M059J (cell line): ENCODE measurements at regions not wholly inside any gene's neighbourhood (a gene's known extent, or its start where the extent isn't known, plus 50 kb on each side); places are given as distances from the start of the nearest gene placed in this dataset.
"Not testable (repeated sequence)": the region's sequence is repeated elsewhere in the genome, so short reads cannot be mapped to it uniquely, and the experiment has no call there.

Experiments
- DNase-seq: peaks from one replicate; pipeline ENCODE4 v3.0.0-alpha.2; 2012; ENCODE audit warnings: low read depth

- peak; percentile 22 for DNase-seq
Observed at GRCh38 chr12:8282181-8282580, 54.8 kb upstream of the FAM90A1 start.

GRCh38 chr12:8285681-8286080 is 58.3 kb upstream of the FAM90A1 start:
- not testable (repeated sequence) for DNase-seq

- not testable (repeated sequence) for DNase-seq
Observed at GRCh38 chr12:8291764-8292163, 64.3 kb upstream of the FAM90A1 start.

GRCh38 chr12:8294662-8295061 is 67.2 kb upstream of the FAM90A1 start:
- not testable (repeated sequence) for DNase-seq

- DNase-seq, result not testable (repeated sequence)
Observed at GRCh38 chr12:8308611-8309010, 81.2 kb upstream of the FAM90A1 start.

- not testable (repeated sequence) for DNase-seq
Observed at GRCh38 chr12:8315997-8316396, 88.6 kb upstream of the FAM90A1 start.

GRCh38 chr12:8317675-8318074 is 90.3 kb upstream of the FAM90A1 start:
- DNase-seq, result not testable (repeated sequence)

- not testable (repeated sequence) for DNase-seq
Observed at GRCh38 chr12:8320251-8320730, 92.9 kb upstream of the FAM90A1 start.

GRCh38 chr12:8320791-8321370 is 93.5 kb upstream of the FAM90A1 start:
- DNase-seq, result not testable (repeated sequence)

GRCh38 chr12:8325145-8325839 is 97.9 kb upstream of the FAM90A1 start:
- not testable (repeated sequence) for DNase-seq

- DNase-seq, result not testable (repeated sequence)
Observed at GRCh38 chr12:8328835-8329234, 101.4 kb upstream of the FAM90A1 start.

GRCh38 chr12:8332373-8332772 is 105.0 kb upstream of the FAM90A1 start:
- not testable (repeated sequence) for DNase-seq

- DNase-seq, result not testable (repeated sequence)
Observed at GRCh38 chr12:8351073-8351472, 104.7 kb upstream of the CLEC6A start.

- DNase-seq, result not testable (repeated sequence)
Observed at GRCh38 chr12:8354741-8355140, 101.0 kb upstream of the CLEC6A start.

- DNase-seq, result not testable (repeated sequence)
Observed at GRCh38 chr12:8355531-8355930, 100.2 kb upstream of the CLEC6A start.

- not testable (repeated sequence) for DNase-seq
Observed at GRCh38 chr12:8373744-8374143, 82.0 kb upstream of the CLEC6A start.

- not testable (repeated sequence) for DNase-seq
Observed at GRCh38 chr12:8375122-8375521, 80.6 kb upstream of the CLEC6A start.

GRCh38 chr12:8377756-8378155 is 78.0 kb upstream of the CLEC6A start:
- not testable (repeated sequence) for DNase-seq

GRCh38 chr12:8382556-8382955 is 73.2 kb upstream of the CLEC6A start:
- DNase-seq, result not testable (repeated sequence)

GRCh38 chr12:8384686-8385085 is 71.1 kb upstream of the CLEC6A start:
- not testable (repeated sequence) for DNase-seq

GRCh38 chr12:8385431-8385830 is 70.3 kb upstream of the CLEC6A start:
- DNase-seq, result not testable (repeated sequence)

- not testable (repeated sequence) for DNase-seq
Observed at GRCh38 chr12:8386661-8387060, 69.1 kb upstream of the CLEC6A start.

- not testable (repeated sequence) for DNase-seq
Observed at GRCh38 chr12:8389296-8389695, 66.5 kb upstream of the CLEC6A start.
